ENCODE measurements at regions not wholly inside any gene's neighbourhood (a gene's known extent, or its start where the extent isn't known, plus 50 kb on each side); places are given as distances from the start of the nearest gene placed in this dataset.

GRCh38 chr2:237180987-237181386 lies 95.3 kb downstream of the COPS8 start:
- TF ChIP-seq EZH2 (IDR thresholded peaks at IDR 0.05; ENCODE audit: borderline replicate concordance, low read depth, low read length) (no peak), ZNF121 (CRISPR knock-in tag; conservative IDR thresholded peaks at IDR 0.05) (no peak)
